SK-N-SH (cell line): ENCODE measurements at regions not wholly inside any gene's neighbourhood (a gene's known extent, or its start where the extent isn't known, plus 50 kb on each side); places are given as distances from the start of the nearest gene placed in this dataset.

Source experiments
- EP300 ChIP-seq, 2 experiments: IDR thresholded peaks; 2 replicates each; pipeline versions ENCODE4 v1.4.0 to v1.6.1; 2012; ENCODE audit warnings: borderline replicate concordance in 1 of 2, low read depth in 1 of 2, low read length in 1 of 2
- SMC3 ChIP-seq: IDR thresholded peaks from 2 replicates; pipeline ENCODE4 v1.6.1; 2012; ENCODE audit warnings: low read depth, low read length, improper control_type of control experiment
- TAF1 ChIP-seq: IDR thresholded peaks from 2 replicates; pipeline ENCODE4 v1.6.1; 2012; ENCODE audit warnings: low read depth, mild to moderate bottlenecking, low read length, moderate library complexity, borderline replicate concordance
- TCF12 ChIP-seq: IDR thresholded peaks from 2 replicates; pipeline ENCODE4 v1.4.0; 2012
- TF ChIP-seq, protein P1 (sequence below): IDR thresholded peaks from 2 replicates; pipeline ENCODE4 v1.6.1; 2012; ENCODE audit warnings: mild to moderate bottlenecking, low read depth, low read length, moderate library complexity

DNA sequence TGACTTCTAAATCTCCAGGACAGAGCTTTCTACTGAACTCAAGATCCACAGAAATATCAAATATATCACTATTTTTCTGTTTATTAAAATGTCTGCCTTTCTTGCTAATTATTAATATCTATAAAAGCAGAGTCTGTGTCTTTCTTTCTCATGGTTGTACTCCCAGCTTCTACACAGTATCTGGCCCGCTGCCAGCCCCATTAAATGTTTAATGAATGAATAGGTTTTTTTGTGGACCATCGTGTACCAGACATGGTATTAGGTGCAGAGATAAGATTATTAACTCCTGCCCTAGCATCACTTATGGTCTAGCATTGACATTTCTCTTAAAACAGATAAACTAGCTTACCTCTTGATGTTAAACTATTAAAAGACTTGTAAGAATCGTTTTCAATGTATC, 111.4 kb upstream of the RBMS3 start:
- TF ChIP-seq TCF12 (no peak), EP300 (IDR thresholded peaks at IDR 0.05; ENCODE audit: borderline replicate concordance in 1 of 2, low read depth in 1 of 2, low read length in 1 of 2) (no peak), TAF1 (no peak), SMC3 (no peak)
- TF ChIP-seq, protein P1, sequence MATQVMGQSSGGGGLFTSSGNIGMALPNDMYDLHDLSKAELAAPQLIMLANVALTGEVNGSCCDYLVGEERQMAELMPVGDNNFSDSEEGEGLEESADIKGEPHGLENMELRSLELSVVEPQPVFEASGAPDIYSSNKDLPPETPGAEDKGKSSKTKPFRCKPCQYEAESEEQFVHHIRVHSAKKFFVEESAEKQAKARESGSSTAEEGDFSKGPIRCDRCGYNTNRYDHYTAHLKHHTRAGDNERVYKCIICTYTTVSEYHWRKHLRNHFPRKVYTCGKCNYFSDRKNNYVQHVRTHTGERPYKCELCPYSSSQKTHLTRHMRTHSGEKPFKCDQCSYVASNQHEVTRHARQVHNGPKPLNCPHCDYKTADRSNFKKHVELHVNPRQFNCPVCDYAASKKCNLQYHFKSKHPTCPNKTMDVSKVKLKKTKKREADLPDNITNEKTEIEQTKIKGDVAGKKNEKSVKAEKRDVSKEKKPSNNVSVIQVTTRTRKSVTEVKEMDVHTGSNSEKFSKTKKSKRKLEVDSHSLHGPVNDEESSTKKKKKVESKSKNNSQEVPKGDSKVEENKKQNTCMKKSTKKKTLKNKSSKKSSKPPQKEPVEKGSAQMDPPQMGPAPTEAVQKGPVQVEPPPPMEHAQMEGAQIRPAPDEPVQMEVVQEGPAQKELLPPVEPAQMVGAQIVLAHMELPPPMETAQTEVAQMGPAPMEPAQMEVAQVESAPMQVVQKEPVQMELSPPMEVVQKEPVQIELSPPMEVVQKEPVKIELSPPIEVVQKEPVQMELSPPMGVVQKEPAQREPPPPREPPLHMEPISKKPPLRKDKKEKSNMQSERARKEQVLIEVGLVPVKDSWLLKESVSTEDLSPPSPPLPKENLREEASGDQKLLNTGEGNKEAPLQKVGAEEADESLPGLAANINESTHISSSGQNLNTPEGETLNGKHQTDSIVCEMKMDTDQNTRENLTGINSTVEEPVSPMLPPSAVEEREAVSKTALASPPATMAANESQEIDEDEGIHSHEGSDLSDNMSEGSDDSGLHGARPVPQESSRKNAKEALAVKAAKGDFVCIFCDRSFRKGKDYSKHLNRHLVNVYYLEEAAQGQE: no peak
